NCI-H2029 treated with DMSO at 0.1 percent for 48 hours (cell line): ENCODE measurements at regions not wholly inside any gene's neighbourhood (a gene's known extent, or its start where the extent isn't known, plus 50 kb on each side); places are given as distances from the start of the nearest gene placed in this dataset.

Source experiments
- DNase-seq: peaks from one replicate; lab custom pipeline; 2025; lab: John Stamatoyannopoulos, UW

GRCh38 chr1:5501206-5501930 lies 490.9 kb downstream of the NPHP4 start:
- peak; percentile 18 for DNase-seq

GRCh38 chr1:5500541-5500940 lies 491.7 kb downstream of the NPHP4 start:
- no peak for DNase-seq

GRCh38 chr1:5497503-5497902 lies 494.7 kb downstream of the NPHP4 start:
- no peak for DNase-seq

GRCh38 chr1:5495596-5496410 lies 496.4 kb downstream of the NPHP4 start:
- DNase-seq = no peak

GRCh38 chr1:5494518-5494917 lies 497.7 kb downstream of the NPHP4 start:
- no peak for DNase-seq

- no peak for DNase-seq
Measured at GRCh38 chr1:5493851-5494311, 498.3 kb downstream of the NPHP4 start.

GRCh38 chr1:5493275-5493674 lies 498.9 kb downstream of the NPHP4 start:
- no peak for DNase-seq

- no peak for DNase-seq
Measured at GRCh38 chr1:5492846-5493245, 499.4 kb downstream of the NPHP4 start.

GRCh38 chr1:5491207-5491904 lies 500.9 kb downstream of the NPHP4 start:
- no peak for DNase-seq

GRCh38 chr1:5490635-5491034 lies 501.6 kb downstream of the NPHP4 start:
- DNase-seq = no peak

- DNase-seq = no peak
Measured at GRCh38 chr1:5488448-5488847, 503.8 kb downstream of the NPHP4 start.

GRCh38 chr1:5485968-5486696 lies 506.1 kb downstream of the NPHP4 start:
- peak; percentile 24 for DNase-seq

- no peak for DNase-seq
Measured at GRCh38 chr1:5485436-5485835, 506.8 kb downstream of the NPHP4 start.

GRCh38 chr1:5484451-5485165 lies 507.6 kb downstream of the NPHP4 start:
- DNase-seq = no peak

GRCh38 chr1:5481889-5482288 lies 510.3 kb downstream of the NPHP4 start:
- no peak for DNase-seq

- no peak for DNase-seq
Measured at GRCh38 chr1:5480906-5481305, 511.3 kb downstream of the NPHP4 start.

- no peak for DNase-seq
Measured at GRCh38 chr1:5479876-5480646, 512.2 kb downstream of the NPHP4 start.

GRCh38 chr1:5478961-5479360 lies 513.3 kb downstream of the NPHP4 start:
- DNase-seq = no peak

GRCh38 chr1:5478156-5478695 lies 514.0 kb downstream of the NPHP4 start:
- no peak for DNase-seq

GRCh38 chr1:5477716-5478115 lies 514.5 kb downstream of the NPHP4 start:
- no peak for DNase-seq
